Tibial nerve (tissue), 4 donors: ENCODE measurements at regions not wholly inside any gene's neighbourhood (a gene's known extent, or its start where the extent isn't known, plus 50 kb on each side); places are given as distances from the start of the nearest gene placed in this dataset.

Experiments used
- DNase-seq, 2 donors: peaks; one replicate each; pipeline ENCODE4 v3.0.0-alpha.2; 2019; ENCODE audit warnings: low spot score in 2 of 2
- H3K27ac ChIP-seq, 4 donors: fragments of 200-600 bp; sonication (generic) in 3 of 4; one replicate each; pipeline ENCODE4 v1.5.1; 2017 to 2019; ENCODE audit warnings: mild to moderate bottlenecking in 1 of 4
- H3K27me3 ChIP-seq, 2 donors: fragments of 200-600 bp; sonication (generic) in 1 of 2; one replicate each; pipeline versions ENCODE4 v1.5.1 to v1.6.0; 2017 to 2019
- H3K36me3 ChIP-seq, 3 donors: fragments of 200-600 bp; sonication (generic); one replicate each; pipeline ENCODE4 v1.5.1; 2018 to 2019
- H3K4me1 ChIP-seq, 4 donors: fragments of 200-600 bp; sonication (generic) in 3 of 4; one replicate each; pipeline ENCODE4 v1.5.1; 2017 to 2019
- H3K4me3 ChIP-seq, 4 donors: fragments of 200-600 bp; sonication (generic) in 3 of 4; one replicate each; pipeline ENCODE4 v1.5.1; 2017 to 2019; ENCODE audit warnings: mild to moderate bottlenecking in 1 of 4, moderate library complexity in 1 of 4
- H3K9me3 ChIP-seq, 4 donors: fragments of 200-600 bp; sonication (generic) in 3 of 4; one replicate each; pipeline ENCODE4 v1.5.1; 2017 to 2019
- EP300 ChIP-seq, 2 donors: sonication (generic); formaldehyde crosslinking; IDR thresholded peaks; one replicate each; pipeline ENCODE4 v1.6.1; 2017; ENCODE audit warnings: antibody characterized with exemption in 2 of 2, mild to moderate bottlenecking in 1 of 2
- POLR2A ChIP-seq, 2 donors: fragments of 450-650 bp; IDR thresholded peaks; one replicate each; pipeline ENCODE4 v1.6.1; 2017; ENCODE audit warnings: antibody characterized with exemption in 2 of 2, mild to moderate bottlenecking in 2 of 2, moderate library complexity in 2 of 2
- WGBS, 2 donors: methylation state at CpG; one replicate each; pipeline ENCODE4 v1.1.5; 2018; 5-methylcytosine and 5-hydroxymethylcytosine counted together
- TF ChIP-seq, protein P1 (sequence below), 5 experiments: fragments of 200-600 bp in 3 of 5; fragments of 450-650 bp in 2 of 5; sonication (generic) in 3 of 5; IDR thresholded peaks; one replicate each; pipeline ENCODE4 v1.5.1; 2016 to 2019; ENCODE audit warnings: antibody characterized with exemption in 5 of 5, mild to moderate bottlenecking in 3 of 5, moderate library complexity in 2 of 5

DNA sequence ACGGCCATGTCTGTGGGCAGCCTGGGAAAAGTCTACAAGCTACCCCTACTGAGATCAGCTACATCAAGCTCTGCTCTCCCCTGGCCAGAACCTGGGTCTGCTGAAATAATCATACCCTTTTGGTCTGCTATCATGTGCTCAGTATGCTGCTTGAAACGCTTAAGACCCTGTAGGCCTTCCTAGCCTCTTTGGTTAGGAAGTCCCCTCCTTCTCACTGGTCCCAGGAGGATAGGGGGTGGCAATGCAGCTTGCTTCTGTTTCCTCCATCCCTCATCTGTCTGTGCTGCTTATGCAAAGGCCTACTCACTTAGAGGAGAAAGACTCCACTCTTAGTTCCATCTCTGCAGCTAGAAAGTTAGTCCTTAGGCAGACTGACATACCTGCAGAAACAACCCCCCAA is 118.2 kb upstream of the RASGRP1 start:
- no peaks in the 10 kb centered on the region for H3K36me3 ChIP-seq
- no peaks in the 10 kb centered on the region for H3K9me3 ChIP-seq
- no peak for TF ChIP-seq EP300 (IDR thresholded peaks at IDR 0.05)
- TF ChIP-seq, protein P1, sequence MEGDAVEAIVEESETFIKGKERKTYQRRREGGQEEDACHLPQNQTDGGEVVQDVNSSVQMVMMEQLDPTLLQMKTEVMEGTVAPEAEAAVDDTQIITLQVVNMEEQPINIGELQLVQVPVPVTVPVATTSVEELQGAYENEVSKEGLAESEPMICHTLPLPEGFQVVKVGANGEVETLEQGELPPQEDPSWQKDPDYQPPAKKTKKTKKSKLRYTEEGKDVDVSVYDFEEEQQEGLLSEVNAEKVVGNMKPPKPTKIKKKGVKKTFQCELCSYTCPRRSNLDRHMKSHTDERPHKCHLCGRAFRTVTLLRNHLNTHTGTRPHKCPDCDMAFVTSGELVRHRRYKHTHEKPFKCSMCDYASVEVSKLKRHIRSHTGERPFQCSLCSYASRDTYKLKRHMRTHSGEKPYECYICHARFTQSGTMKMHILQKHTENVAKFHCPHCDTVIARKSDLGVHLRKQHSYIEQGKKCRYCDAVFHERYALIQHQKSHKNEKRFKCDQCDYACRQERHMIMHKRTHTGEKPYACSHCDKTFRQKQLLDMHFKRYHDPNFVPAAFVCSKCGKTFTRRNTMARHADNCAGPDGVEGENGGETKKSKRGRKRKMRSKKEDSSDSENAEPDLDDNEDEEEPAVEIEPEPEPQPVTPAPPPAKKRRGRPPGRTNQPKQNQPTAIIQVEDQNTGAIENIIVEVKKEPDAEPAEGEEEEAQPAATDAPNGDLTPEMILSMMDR (IDR thresholded peaks at IDR 0.05): no peak
- no peak for TF ChIP-seq POLR2A (IDR thresholded peaks at IDR 0.05)
- H3K27ac ChIP-seq: no peak overlapping the region
- no peaks in the 10 kb centered on the region for H3K4me1 ChIP-seq
- H3K4me3 ChIP-seq: no peak overlapping the region
- H3K27me3 ChIP-seq: no peaks in the 10 kb centered on the region
- WGBS, 2 donors: 79 to 85% methylated on average over 2 of the region's 2 CpGs
- DNase-seq: no peak

DNA sequence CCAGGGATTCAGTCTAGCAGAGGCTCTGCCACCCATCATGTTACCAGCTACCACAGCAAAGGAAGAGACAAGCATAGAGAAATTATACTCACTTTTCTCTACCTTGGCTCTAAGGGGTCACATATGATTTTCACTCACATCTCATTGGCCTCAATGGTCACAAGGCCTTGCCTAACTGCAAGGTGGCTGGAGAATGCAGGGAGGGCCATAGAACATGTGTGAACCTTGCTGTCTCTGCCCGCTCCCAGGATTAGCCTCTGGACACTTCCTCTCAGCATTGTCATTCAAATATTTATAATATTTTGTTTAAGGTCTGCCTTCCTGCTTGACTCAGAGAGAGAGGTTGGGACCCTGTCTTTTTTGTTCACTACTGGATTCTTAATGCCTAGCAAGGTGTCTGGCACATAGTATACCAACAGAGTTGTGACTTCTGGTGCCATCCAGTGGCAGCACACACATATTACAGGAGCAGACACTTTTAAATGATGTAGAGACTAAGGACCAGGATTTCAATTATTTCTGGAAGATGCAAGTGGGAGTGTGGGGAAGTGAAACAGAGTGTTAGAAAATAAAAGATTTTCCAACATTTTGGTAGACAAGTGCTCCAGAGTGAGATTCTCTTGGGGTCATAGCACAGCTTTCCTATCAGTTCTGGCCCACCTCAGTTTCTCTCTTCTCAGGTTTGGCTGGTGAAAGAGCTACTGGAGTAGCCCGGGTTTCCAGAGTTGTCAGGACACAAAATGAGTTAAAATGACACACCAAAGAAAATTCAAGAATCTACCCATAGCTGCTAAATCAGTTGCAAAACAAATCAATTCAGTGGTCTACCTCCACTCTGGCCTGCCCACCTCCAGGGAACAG is 119.0 kb upstream of the RASGRP1 start:
- no peak overlapping the region for H3K27ac ChIP-seq
- no peak for TF ChIP-seq EP300 (IDR thresholded peaks at IDR 0.05)
- TF ChIP-seq POLR2A (IDR thresholded peaks at IDR 0.05): no peak
- TF ChIP-seq, protein P1 (IDR thresholded peaks at IDR 0.05): peak; percentile 49 to 66 (median 60)
- H3K27me3 ChIP-seq: no peaks in the 10 kb centered on the region
- no peaks in the 10 kb centered on the region for H3K36me3 ChIP-seq
- H3K4me1 ChIP-seq: no peaks in the 10 kb centered on the region
- no peaks in the 10 kb centered on the region for H3K9me3 ChIP-seq
- no peak overlapping the region for H3K4me3 ChIP-seq
- WGBS, 2 donors: 84 to 92% methylated on average over 2 of the region's 2 CpGs
- peak in 1 of 2 donors; percentile 25 for DNase-seq

DNA sequence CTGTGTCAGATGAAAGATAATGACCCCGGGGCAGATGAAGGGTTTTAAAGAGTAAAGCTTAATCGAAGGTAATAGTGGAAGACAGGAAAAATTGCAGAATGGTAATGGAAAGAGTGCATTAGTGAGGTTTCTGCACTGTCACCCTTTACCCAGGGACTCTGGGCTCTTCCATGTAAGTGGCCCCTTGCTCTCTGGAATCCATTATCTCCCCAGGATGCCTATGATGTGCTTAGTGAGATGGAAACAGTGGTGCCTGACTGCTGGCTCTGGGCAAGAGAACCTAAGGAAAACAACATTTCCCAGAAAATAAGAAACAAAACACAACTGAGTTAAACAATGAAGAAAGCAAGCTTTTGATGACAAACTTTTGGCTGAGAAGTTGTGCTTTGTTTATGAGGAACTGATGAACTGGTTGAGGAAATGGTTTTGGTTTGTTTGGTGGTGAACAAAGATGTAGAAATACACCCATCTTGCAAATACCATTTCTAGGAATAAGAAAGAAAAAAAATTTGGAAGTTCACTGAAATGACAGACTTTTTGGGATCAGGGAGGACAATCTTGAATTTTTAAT is 119.9 kb upstream of the RASGRP1 start:
- H3K9me3 ChIP-seq: no peaks in the 10 kb centered on the region
- H3K4me3 ChIP-seq: no peak overlapping the region
- no peaks in the 10 kb centered on the region for H3K4me1 ChIP-seq
- H3K27me3 ChIP-seq: no peaks in the 10 kb centered on the region
- 56 to 61% methylated on average over 2 of the region's 2 CpGs for WGBS, 2 donors
- TF ChIP-seq EP300 (IDR thresholded peaks at IDR 0.05) (no peak), POLR2A (IDR thresholded peaks at IDR 0.05) (no peak)
- TF ChIP-seq, protein P1 (IDR thresholded peaks at IDR 0.05): no peak
- H3K36me3 ChIP-seq: no peaks in the 10 kb centered on the region
- DNase-seq: no peak
- no peak overlapping the region for H3K27ac ChIP-seq

DNA sequence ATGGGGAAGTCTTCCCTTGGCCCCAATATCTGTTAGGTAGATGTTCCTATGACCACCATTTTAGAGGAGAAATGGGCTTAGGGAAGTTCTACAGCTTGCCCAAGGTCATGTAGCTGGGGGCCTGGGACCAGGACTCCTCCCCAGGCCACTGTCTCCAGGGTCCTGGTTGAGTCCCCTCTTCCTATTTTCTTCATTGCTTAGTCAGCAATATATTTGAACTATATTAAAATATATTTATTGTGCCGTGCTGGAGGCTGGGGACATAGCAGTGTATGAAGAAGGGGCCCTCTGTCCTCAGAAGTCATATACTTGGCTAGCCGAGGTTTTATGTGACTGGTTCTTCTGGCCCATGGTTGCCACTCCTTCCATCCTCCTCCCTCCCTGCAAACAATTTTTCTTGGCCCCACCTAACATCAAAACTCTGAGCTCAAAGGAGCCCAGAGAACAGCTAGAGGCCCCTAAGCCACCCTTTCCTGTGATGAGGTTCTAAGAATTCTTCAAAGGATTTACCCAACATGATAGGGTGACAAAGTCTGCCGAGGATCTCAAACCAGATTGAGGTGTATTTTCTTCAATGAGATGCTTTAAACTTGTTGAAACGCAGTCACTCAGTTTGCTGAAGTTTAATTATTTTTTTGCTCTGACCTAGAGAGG is 121.2 kb upstream of the RASGRP1 start:
- H3K27ac ChIP-seq: no peak overlapping the region

More for the DNA sequence above, 121.2 kb upstream of the RASGRP1 start:
- Histone ChIP-seq H3K27me3 (no peaks in the 10 kb centered on the region), H3K36me3 (no peaks in the 10 kb centered on the region), H3K4me1 (peaks cover 0 to under 1% (median 0%) of the 10 kb centered on the region in 4 donors), H3K4me3 (no peak overlapping the region), H3K9me3 (no peaks in the 10 kb centered on the region)
- WGBS, 2 donors: 82 to 85% methylated on average over 4 of the region's 4 CpGs
- TF ChIP-seq, protein P1 (IDR thresholded peaks at IDR 0.05): no peak
- no peak for TF ChIP-seq EP300 (IDR thresholded peaks at IDR 0.05)
- no peak for TF ChIP-seq POLR2A (IDR thresholded peaks at IDR 0.05)
- no peak for DNase-seq
